HEK293 (cell line): ENCODE measurements at regions not wholly inside any gene's neighbourhood (a gene's known extent, or its start where the extent isn't known, plus 50 kb on each side); places are given as distances from the start of the nearest gene placed in this dataset.

Source experiments
- BCL11A ChIP-seq: fragments of 450-650 bp; formaldehyde crosslinking; IDR thresholded peaks from 2 replicates; pipeline ENCODE4 v1.5.1; 2016; ENCODE audit warnings: low read depth, missing biosample characterization, missing genetic modification characterization
- KLF9 ChIP-seq: fragments of 450-650 bp; formaldehyde crosslinking; IDR thresholded peaks from 2 replicates; pipeline ENCODE4 v1.5.1; 2016; ENCODE audit warnings: missing biosample characterization, missing genetic modification characterization, low read depth
- MZF1 ChIP-seq: fragments of 450-650 bp; formaldehyde crosslinking; IDR thresholded peaks from 2 replicates; pipeline ENCODE4 v1.5.1; 2017; ENCODE audit warnings: missing biosample characterization, missing genetic modification characterization, borderline replicate concordance
- ZNF175 ChIP-seq: fragments of 450-650 bp; formaldehyde crosslinking; IDR thresholded peaks from 2 replicates; pipeline ENCODE4 v1.5.1; 2016; ENCODE audit warnings: missing biosample characterization, missing genetic modification characterization
- ZNF776 ChIP-seq: fragments of 450-650 bp; formaldehyde crosslinking; IDR thresholded peaks from 2 replicates; pipeline ENCODE4 v1.5.0; 2017; ENCODE audit warnings: missing biosample characterization, missing genetic modification characterization, borderline replicate concordance
- TF ChIP-seq, protein P1 (sequence below): fragments of 450-650 bp; formaldehyde crosslinking; IDR thresholded peaks from 2 replicates; pipeline ENCODE4 v1.5.1; 2016; ENCODE audit warnings: missing biosample characterization, missing genetic modification characterization
- TF ChIP-seq, protein P2 (sequence below): fragments of 450-650 bp; formaldehyde crosslinking; IDR thresholded peaks from 2 replicates; pipeline ENCODE4 v1.5.1; 2016; ENCODE audit warnings: missing biosample characterization, missing genetic modification characterization

DNA sequence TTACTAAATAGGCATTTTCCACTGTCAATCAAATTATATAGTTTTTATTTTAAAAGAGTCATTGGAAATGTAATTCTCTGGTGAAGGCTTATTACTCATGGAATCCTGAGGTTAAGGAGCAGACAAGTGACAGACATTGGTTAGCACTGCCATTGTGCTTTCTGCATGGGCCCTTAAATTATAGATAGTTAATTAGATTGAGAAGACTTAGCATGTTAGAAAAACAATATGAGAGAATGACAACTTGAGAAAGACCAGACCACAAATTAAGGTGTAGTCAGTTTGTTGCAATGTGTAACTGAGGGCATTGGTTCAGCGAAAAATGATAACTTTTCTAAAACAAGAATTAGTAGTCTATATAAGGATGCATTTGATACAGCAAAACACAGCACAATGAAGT is 195.5 kb downstream of the SLITRK6 start:
- TF ChIP-seq ZNF175 (tag by site-specific recombination) (no peak), ZNF776 (no peak), KLF9 (tag by site-specific recombination) (no peak), MZF1 (no peak), BCL11A (no peak)
- TF ChIP-seq, protein P1, sequence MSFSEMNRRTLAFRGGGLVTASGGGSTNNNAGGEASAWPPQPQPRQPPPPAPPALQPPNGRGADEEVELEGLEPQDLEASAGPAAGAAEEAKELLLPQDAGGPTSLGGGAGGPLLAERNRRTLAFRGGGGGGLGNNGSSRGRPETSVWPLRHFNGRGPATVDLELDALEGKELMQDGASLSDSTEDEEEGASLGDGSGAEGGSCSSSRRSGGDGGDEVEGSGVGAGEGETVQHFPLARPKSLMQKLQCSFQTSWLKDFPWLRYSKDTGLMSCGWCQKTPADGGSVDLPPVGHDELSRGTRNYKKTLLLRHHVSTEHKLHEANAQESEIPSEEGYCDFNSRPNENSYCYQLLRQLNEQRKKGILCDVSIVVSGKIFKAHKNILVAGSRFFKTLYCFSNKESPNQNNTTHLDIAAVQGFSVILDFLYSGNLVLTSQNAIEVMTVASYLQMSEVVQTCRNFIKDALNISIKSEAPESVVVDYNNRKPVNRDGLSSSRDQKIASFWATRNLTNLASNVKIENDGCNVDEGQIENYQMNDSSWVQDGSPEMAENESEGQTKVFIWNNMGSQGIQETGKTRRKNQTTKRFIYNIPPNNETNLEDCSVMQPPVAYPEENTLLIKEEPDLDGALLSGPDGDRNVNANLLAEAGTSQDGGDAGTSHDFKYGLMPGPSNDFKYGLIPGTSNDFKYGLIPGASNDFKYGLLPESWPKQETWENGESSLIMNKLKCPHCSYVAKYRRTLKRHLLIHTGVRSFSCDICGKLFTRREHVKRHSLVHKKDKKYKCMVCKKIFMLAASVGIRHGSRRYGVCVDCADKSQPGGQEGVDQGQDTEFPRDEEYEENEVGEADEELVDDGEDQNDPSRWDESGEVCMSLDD (tag by site-specific recombination): no peak
- TF ChIP-seq, protein P2, sequence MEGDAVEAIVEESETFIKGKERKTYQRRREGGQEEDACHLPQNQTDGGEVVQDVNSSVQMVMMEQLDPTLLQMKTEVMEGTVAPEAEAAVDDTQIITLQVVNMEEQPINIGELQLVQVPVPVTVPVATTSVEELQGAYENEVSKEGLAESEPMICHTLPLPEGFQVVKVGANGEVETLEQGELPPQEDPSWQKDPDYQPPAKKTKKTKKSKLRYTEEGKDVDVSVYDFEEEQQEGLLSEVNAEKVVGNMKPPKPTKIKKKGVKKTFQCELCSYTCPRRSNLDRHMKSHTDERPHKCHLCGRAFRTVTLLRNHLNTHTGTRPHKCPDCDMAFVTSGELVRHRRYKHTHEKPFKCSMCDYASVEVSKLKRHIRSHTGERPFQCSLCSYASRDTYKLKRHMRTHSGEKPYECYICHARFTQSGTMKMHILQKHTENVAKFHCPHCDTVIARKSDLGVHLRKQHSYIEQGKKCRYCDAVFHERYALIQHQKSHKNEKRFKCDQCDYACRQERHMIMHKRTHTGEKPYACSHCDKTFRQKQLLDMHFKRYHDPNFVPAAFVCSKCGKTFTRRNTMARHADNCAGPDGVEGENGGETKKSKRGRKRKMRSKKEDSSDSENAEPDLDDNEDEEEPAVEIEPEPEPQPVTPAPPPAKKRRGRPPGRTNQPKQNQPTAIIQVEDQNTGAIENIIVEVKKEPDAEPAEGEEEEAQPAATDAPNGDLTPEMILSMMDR (tag by site-specific recombination): no peak
